Mesenchymal stem cell (in vitro differentiated cells and primary cell): ENCODE measurements at regions not wholly inside any gene's neighbourhood (a gene's known extent, or its start where the extent isn't known, plus 50 kb on each side); places are given as distances from the start of the nearest gene placed in this dataset.
"Not testable (repeated sequence)": the region's sequence is repeated elsewhere in the genome, so short reads cannot be mapped to it uniquely, and the experiment has no call there.

Source experiments
- DNase-seq: peaks from one replicate; pipeline ENCODE4 v3.0.0-alpha.2; 2013
- H2AFZ ChIP-seq: one replicate; pipeline ENCODE4 v1.6.1; 2013; ENCODE audit warnings: low read depth, mild to moderate bottlenecking, control low read depth, inconsistent platforms, low read length, moderate library complexity
- H2AK5ac ChIP-seq: 2 replicates; pipeline ENCODE4 v1.6.1; 2013; ENCODE audit warnings: low read length, moderate library complexity, mild to moderate bottlenecking, inconsistent platforms; ENCODE audit not compliant: severe bottlenecking
- H2BK120ac ChIP-seq: one replicate; pipeline ENCODE4 v1.6.1; 2013; ENCODE audit warnings: low read depth, mild to moderate bottlenecking, inconsistent platforms, low read length, moderate library complexity
- H2BK12ac ChIP-seq, 2 experiments: one replicate each; pipeline ENCODE4 v1.6.1; 2013; ENCODE audit warnings: inconsistent platforms in 2 of 2, low read length in 2 of 2, mild to moderate bottlenecking in 2 of 2, moderate library complexity in 2 of 2, control low read depth in 1 of 2
- H2BK15ac ChIP-seq: one replicate; pipeline ENCODE4 v1.6.1; 2013; ENCODE audit warnings: mild to moderate bottlenecking, low read depth, inconsistent platforms; ENCODE audit not compliant: poor library complexity, severe bottlenecking
- H2BK5ac ChIP-seq: 2 replicates; pipeline ENCODE4 v1.6.1; 2013; ENCODE audit warnings: low read depth, mild to moderate bottlenecking, low read length, control low read depth, inconsistent platforms; ENCODE audit not compliant: poor library complexity, severe bottlenecking
- H3K14ac ChIP-seq, 2 experiments: one replicate each; pipeline ENCODE4 v1.6.1; 2013; ENCODE audit warnings: inconsistent platforms in 2 of 2, low read length in 2 of 2, control low read depth in 1 of 2, mild to moderate bottlenecking in 1 of 2, moderate library complexity in 1 of 2
- H3K18ac ChIP-seq, 2 experiments: one replicate each; pipeline ENCODE4 v1.6.1; 2013; ENCODE audit warnings: inconsistent platforms in 2 of 2, low read length in 2 of 2, control low read depth in 1 of 2, low read depth in 1 of 2, mild to moderate bottlenecking in 1 of 2
- H3K23ac ChIP-seq, 2 experiments: one replicate each; pipeline ENCODE4 v1.6.1; 2013; ENCODE audit warnings: inconsistent platforms in 2 of 2, low read length in 2 of 2, mild to moderate bottlenecking in 2 of 2, moderate library complexity in 2 of 2, control low read depth in 1 of 2
- H3K27ac ChIP-seq: 2 replicates; pipeline ENCODE4 v1.5.1; 2013; ENCODE audit warnings: mild to moderate bottlenecking, moderate library complexity, low read length, control low read depth, inconsistent platforms; ENCODE audit not compliant: poor library complexity, severe bottlenecking
- H3K27me3 ChIP-seq, 2 experiments: 2 replicates each; pipeline versions ENCODE4 v1.6.1 to v1.7.0; 2013; ENCODE audit warnings: low read length in 2 of 2, mild to moderate bottlenecking in 2 of 2, moderate library complexity in 2 of 2, control low read depth in 1 of 2, inconsistent platforms in 1 of 2; ENCODE audit not compliant: control insufficient read depth in 1 of 2, insufficient read depth in 1 of 2
- H3K36me3 ChIP-seq, 2 experiments: 2 replicates each; pipeline versions ENCODE4 v1.6.1 to v1.7.0; 2013; ENCODE audit warnings: low read length in 2 of 2, control low read depth in 1 of 2, inconsistent platforms in 1 of 2, low read depth in 1 of 2, mild to moderate bottlenecking in 1 of 2; ENCODE audit not compliant: insufficient read depth in 2 of 2, control insufficient read depth in 1 of 2
- H3K4ac ChIP-seq, 2 experiments: one replicate each; pipeline ENCODE4 v1.6.1; 2013; ENCODE audit warnings: inconsistent platforms in 2 of 2, low read length in 2 of 2, mild to moderate bottlenecking in 2 of 2, moderate library complexity in 2 of 2, control low read depth in 1 of 2, low read depth in 1 of 2
- H3K4me1 ChIP-seq: 2 replicates; pipeline ENCODE4 v1.6.1; 2013; ENCODE audit warnings: low read depth, low read length, control low read depth; ENCODE audit not compliant: control insufficient read depth, insufficient read depth
- H3K4me2 ChIP-seq: 2 replicates; pipeline ENCODE4 v1.6.1; 2013; ENCODE audit warnings: low read length, mild to moderate bottlenecking, inconsistent platforms; ENCODE audit not compliant: poor library complexity, severe bottlenecking
- H3K4me3 ChIP-seq, 2 experiments: 2 replicates each; pipeline versions ENCODE4 v1.5.1 to v1.7.0; 2013; ENCODE audit warnings: low read length in 2 of 2, mild to moderate bottlenecking in 2 of 2, control low read depth in 1 of 2, low read depth in 1 of 2; ENCODE audit not compliant: insufficient read depth in 1 of 2
- H3K79me1 ChIP-seq: replicated peaks from 2 replicates; pipeline ENCODE4 v1.6.1; 2013; ENCODE audit warnings: mild to moderate bottlenecking, control low read depth, low read length, inconsistent platforms; ENCODE audit not compliant: poor library complexity, severe bottlenecking
- H3K9ac ChIP-seq: 2 replicates; pipeline ENCODE4 v1.7.0; 2013; ENCODE audit warnings: mild to moderate bottlenecking, low read length, moderate library complexity
- H3K9me3 ChIP-seq: 2 replicates; pipeline ENCODE4 v1.7.0; 2013; ENCODE audit warnings: mild to moderate bottlenecking, low read length; ENCODE audit not compliant: control insufficient read depth
- H4K8ac ChIP-seq: one replicate; pipeline ENCODE4 v1.6.1; 2013; ENCODE audit warnings: inconsistent platforms, mild to moderate bottlenecking, low read length, moderate library complexity
- H4K91ac ChIP-seq: one replicate; pipeline ENCODE4 v1.6.1; 2013; ENCODE audit warnings: mild to moderate bottlenecking, low read length, inconsistent platforms
- WGBS: methylation state at CpG from one replicate; pipeline ENCODE4 v1.1.7; 2013; ENCODE audit warnings: mixed read lengths; 5-methylcytosine and 5-hydroxymethylcytosine counted together

- not testable (repeated sequence) for H3K14ac ChIP-seq, H3K36me3 ChIP-seq, H2AFZ ChIP-seq, H3K79me1 ChIP-seq, H3K23ac ChIP-seq, DNase-seq, H2BK120ac ChIP-seq, H3K27me3 ChIP-seq, H4K8ac ChIP-seq, H3K9ac ChIP-seq, H3K27ac ChIP-seq, H3K4me1 ChIP-seq, H3K9me3 ChIP-seq, H3K4me2 ChIP-seq, H3K4me3 ChIP-seq, H3K18ac ChIP-seq, H4K91ac ChIP-seq, H2AK5ac ChIP-seq, H2BK15ac ChIP-seq, H2BK5ac ChIP-seq, H3K4ac ChIP-seq, H2BK12ac ChIP-seq
- 57% methylated on average over 3 of the region's 3 CpGs for WGBS
Observed at GRCh38 chr15:20309395-20309794, 232.2 kb downstream of the GOLGA6L6 start.

DNA sequence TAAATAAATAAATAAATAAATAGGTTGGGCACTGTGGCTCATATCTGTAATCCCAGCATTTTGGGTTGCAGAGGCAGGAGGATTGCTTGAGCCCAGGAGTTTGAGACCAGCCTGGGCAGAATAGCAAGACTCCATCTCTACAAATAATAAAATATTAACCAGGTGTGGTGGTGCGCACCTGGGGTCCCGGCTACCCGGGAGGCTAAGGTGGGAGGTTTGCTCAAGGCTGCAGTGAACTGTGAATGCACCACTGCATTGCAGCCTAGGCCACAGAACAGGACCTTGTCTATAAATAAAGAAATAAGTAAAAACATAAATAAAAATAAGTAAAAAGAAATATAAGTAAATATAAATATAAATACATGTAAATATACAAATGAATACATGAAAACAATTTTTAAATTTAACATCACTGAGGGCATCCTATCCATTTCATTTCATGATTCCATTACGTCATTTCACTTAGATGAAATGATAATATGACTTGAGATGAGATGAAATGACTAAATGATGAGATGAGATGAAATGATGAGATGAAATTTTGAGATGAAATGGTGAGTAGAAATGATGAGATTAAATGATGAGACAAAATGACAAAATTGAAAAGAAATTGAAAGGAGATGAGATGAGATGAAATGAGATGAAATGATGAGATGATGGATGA is 233.4 kb downstream of the GOLGA6L6 start:
- H3K4me3 ChIP-seq, H3K4ac ChIP-seq, H3K23ac ChIP-seq, DNase-seq, H4K91ac ChIP-seq, H2BK5ac ChIP-seq, H3K14ac ChIP-seq, H2BK15ac ChIP-seq, H3K36me3 ChIP-seq, H3K4me2 ChIP-seq, H3K27ac ChIP-seq, H2BK120ac ChIP-seq, H2AK5ac ChIP-seq, H2AFZ ChIP-seq, H4K8ac ChIP-seq, H3K9me3 ChIP-seq, H3K18ac ChIP-seq, H3K4me1 ChIP-seq, H3K79me1 ChIP-seq, H3K9ac ChIP-seq, H3K27me3 ChIP-seq, H2BK12ac ChIP-seq: not testable (repeated sequence)
- 59% methylated on average over 1 of the region's 4 CpGs for WGBS

- H2BK120ac ChIP-seq, H4K8ac ChIP-seq, H3K4me3 ChIP-seq, H4K91ac ChIP-seq, H3K79me1 ChIP-seq, H3K4me1 ChIP-seq, H3K23ac ChIP-seq, H2BK12ac ChIP-seq, H3K9ac ChIP-seq, H3K27me3 ChIP-seq, H3K4me2 ChIP-seq, DNase-seq, H2AK5ac ChIP-seq, H2AFZ ChIP-seq, H3K9me3 ChIP-seq, H2BK5ac ChIP-seq, H3K36me3 ChIP-seq, H3K27ac ChIP-seq, H3K18ac ChIP-seq, H3K14ac ChIP-seq, H2BK15ac ChIP-seq, H3K4ac ChIP-seq: not testable (repeated sequence)
- no CpG with 5 or more reads among the region's 1 CpG for WGBS
Observed at GRCh38 chr15:20307137-20307536, 234.5 kb downstream of the GOLGA6L6 start.

- not testable (repeated sequence) for H3K27me3 ChIP-seq, H2BK12ac ChIP-seq, H3K27ac ChIP-seq, H3K4ac ChIP-seq, H4K8ac ChIP-seq, H3K4me1 ChIP-seq, H2AK5ac ChIP-seq, H2AFZ ChIP-seq, H3K4me3 ChIP-seq, H3K9me3 ChIP-seq, H3K36me3 ChIP-seq, H3K79me1 ChIP-seq, H2BK5ac ChIP-seq, H2BK120ac ChIP-seq, H4K91ac ChIP-seq, H2BK15ac ChIP-seq, DNase-seq, H3K14ac ChIP-seq, H3K18ac ChIP-seq, H3K23ac ChIP-seq, H3K4me2 ChIP-seq, H3K9ac ChIP-seq
- 47% methylated on average over 3 of the region's 3 CpGs for WGBS
Observed at GRCh38 chr15:20306497-20307106, 235.0 kb downstream of the GOLGA6L6 start.
